ENCODE measurements at regions not wholly inside any gene's neighbourhood (a gene's known extent, or its start where the extent isn't known, plus 50 kb on each side); places are given as distances from the start of the nearest gene placed in this dataset.

- Histone ChIP-seq H3K4me1 (ENCODE audit: control insufficient read depth in 1 of 2, insufficient read depth in 2 of 2, low read length in 2 of 2) (no peaks in the 10 kb centered on the region), H3K9me3 (ENCODE audit: control insufficient read depth in 1 of 2, low read length in 2 of 2) (no peaks in the 10 kb centered on the region), H3K27me3 (ENCODE audit: control insufficient read depth in 1 of 2, insufficient read depth in 2 of 2, low read length in 2 of 2) (no peaks in the 10 kb centered on the region), H3K36me3 (ENCODE audit: control insufficient read depth in 1 of 2, insufficient read depth in 2 of 2, low read length in 2 of 2) (no peaks in the 10 kb centered on the region), H3K9ac (ENCODE audit: low read depth in 1 of 2, low read length in 2 of 2) (no peak overlapping the region), H3K27ac (ENCODE audit: low read depth, low read length) (no peak overlapping the region), H3K4me3 (ENCODE audit: low read depth in 1 of 2, low read length in 2 of 2) (no peak overlapping the region)
These were observed 125.4 kb upstream of the PLEKHA5 start for GRCh38 chr12:19003987-19004619.

GRCh38 chr12:19005257-19005801 is 124.2 kb upstream of the PLEKHA5 start:
- no peak overlapping the region for H3K4me3 ChIP-seq (ENCODE audit: low read depth in 1 of 2, low read length in 2 of 2)
- peaks cover under 1 to 11% of the 10 kb centered on the region in 2 donors for H3K4me1 ChIP-seq (ENCODE audit: control insufficient read depth in 1 of 2, insufficient read depth in 2 of 2, low read length in 2 of 2)
- H3K9ac ChIP-seq (ENCODE audit: low read depth in 1 of 2, low read length in 2 of 2): no peak overlapping the region
- no peaks in the 10 kb centered on the region for H3K9me3 ChIP-seq (ENCODE audit: control insufficient read depth in 1 of 2, low read length in 2 of 2)
- no peaks in the 10 kb centered on the region for H3K27me3 ChIP-seq (ENCODE audit: control insufficient read depth in 1 of 2, insufficient read depth in 2 of 2, low read length in 2 of 2)
- H3K36me3 ChIP-seq (ENCODE audit: control insufficient read depth in 1 of 2, insufficient read depth in 2 of 2, low read length in 2 of 2): no peaks in the 10 kb centered on the region
- H3K27ac ChIP-seq (ENCODE audit: low read depth, low read length): no peak overlapping the region

DNA sequence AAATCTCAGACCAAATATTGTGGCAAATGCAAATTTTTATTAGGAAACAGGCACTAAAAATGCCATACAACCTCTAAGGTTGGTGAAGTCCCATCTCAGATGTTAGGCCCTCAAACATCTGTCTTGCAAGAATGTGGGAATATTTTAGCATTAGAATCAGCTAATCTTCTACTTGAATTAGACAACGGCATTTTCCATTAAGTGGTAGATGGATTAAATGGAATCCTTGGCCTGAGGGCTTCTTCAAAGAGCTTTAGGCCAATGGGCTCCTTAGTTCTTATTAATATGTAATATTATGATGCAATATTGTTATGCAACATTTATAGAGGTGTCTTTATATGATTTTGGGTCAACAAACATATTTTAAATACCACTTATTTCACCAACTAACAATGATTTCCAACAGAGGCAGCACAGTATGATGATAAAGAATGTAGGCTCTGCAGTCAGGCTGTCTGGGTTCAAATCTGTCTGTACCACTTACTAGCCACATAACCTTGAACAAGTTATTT is 122.9 kb upstream of the PLEKHA5 start:
- H3K27me3 ChIP-seq (ENCODE audit: control insufficient read depth in 1 of 2, insufficient read depth in 2 of 2, low read length in 2 of 2): no peaks in the 10 kb centered on the region
- H3K9ac ChIP-seq (ENCODE audit: low read depth in 1 of 2, low read length in 2 of 2): no peak overlapping the region
- H3K4me1 ChIP-seq (ENCODE audit: control insufficient read depth in 1 of 2, insufficient read depth in 2 of 2, low read length in 2 of 2): peaks cover 4 to 13% of the 10 kb centered on the region in 2 donors
- no peak overlapping the region for H3K27ac ChIP-seq (ENCODE audit: low read depth, low read length)
- no peak overlapping the region for H3K4me3 ChIP-seq (ENCODE audit: low read depth in 1 of 2, low read length in 2 of 2)
- H3K36me3 ChIP-seq (ENCODE audit: control insufficient read depth in 1 of 2, insufficient read depth in 2 of 2, low read length in 2 of 2): no peaks in the 10 kb centered on the region
- H3K9me3 ChIP-seq (ENCODE audit: control insufficient read depth in 1 of 2, low read length in 2 of 2): no peaks in the 10 kb centered on the region

GRCh38 chr12:19008102-19008501 is 121.4 kb upstream of the PLEKHA5 start:
- Histone ChIP-seq H3K36me3 (ENCODE audit: control insufficient read depth in 1 of 2, insufficient read depth in 2 of 2, low read length in 2 of 2) (no peaks in the 10 kb centered on the region), H3K27me3 (ENCODE audit: control insufficient read depth in 1 of 2, insufficient read depth in 2 of 2, low read length in 2 of 2) (no peaks in the 10 kb centered on the region), H3K9ac (ENCODE audit: low read depth in 1 of 2, low read length in 2 of 2) (no peak overlapping the region), H3K4me3 (ENCODE audit: low read depth in 1 of 2, low read length in 2 of 2) (no peak overlapping the region), H3K27ac (ENCODE audit: low read depth, low read length) (no peak overlapping the region), H3K4me1 (ENCODE audit: control insufficient read depth in 1 of 2, insufficient read depth in 2 of 2, low read length in 2 of 2) (peaks cover 7 to 17% of the 10 kb centered on the region in 2 donors), H3K9me3 (ENCODE audit: control insufficient read depth in 1 of 2, low read length in 2 of 2) (no peaks in the 10 kb centered on the region)

DNA sequence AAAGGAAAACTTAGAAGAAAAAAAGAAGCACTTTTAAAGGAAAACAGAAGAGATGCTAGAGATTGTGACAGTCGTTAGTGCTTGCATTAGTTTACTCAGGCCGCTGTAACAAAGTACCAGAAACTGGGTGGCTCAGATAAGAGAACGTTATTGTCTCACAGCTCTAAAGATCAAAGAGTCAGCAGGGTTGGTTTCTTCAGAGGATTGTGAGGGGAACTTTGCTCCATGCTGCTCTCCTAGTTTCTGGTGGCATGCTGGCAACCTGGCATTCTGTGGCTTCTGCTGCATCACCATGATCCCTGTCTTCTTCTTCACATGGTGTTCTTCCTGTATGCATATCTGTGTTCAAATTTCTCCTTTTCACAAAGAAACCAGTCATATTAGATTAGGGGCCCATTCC is 119.4 kb upstream of the PLEKHA5 start:
- H3K4me3 ChIP-seq (ENCODE audit: low read depth in 1 of 2, low read length in 2 of 2): no peak overlapping the region
- H3K4me1 ChIP-seq (ENCODE audit: control insufficient read depth in 1 of 2, insufficient read depth in 2 of 2, low read length in 2 of 2): peaks cover 7 to 17% of the 10 kb centered on the region in 2 donors
- no peak overlapping the region for H3K27ac ChIP-seq (ENCODE audit: low read depth, low read length)
- no peak overlapping the region for H3K9ac ChIP-seq (ENCODE audit: low read depth in 1 of 2, low read length in 2 of 2)
- no peaks in the 10 kb centered on the region for H3K36me3 ChIP-seq (ENCODE audit: control insufficient read depth in 1 of 2, insufficient read depth in 2 of 2, low read length in 2 of 2)
- H3K27me3 ChIP-seq (ENCODE audit: control insufficient read depth in 1 of 2, insufficient read depth in 2 of 2, low read length in 2 of 2): no peaks in the 10 kb centered on the region
- no peaks in the 10 kb centered on the region for H3K9me3 ChIP-seq (ENCODE audit: control insufficient read depth in 1 of 2, low read length in 2 of 2)

- H3K27me3 ChIP-seq (ENCODE audit: control insufficient read depth in 1 of 2, insufficient read depth in 2 of 2, low read length in 2 of 2): no peaks in the 10 kb centered on the region
- H3K4me1 ChIP-seq (ENCODE audit: control insufficient read depth in 1 of 2, insufficient read depth in 2 of 2, low read length in 2 of 2): peaks cover 7 to 17% of the 10 kb centered on the region in 2 donors
- H3K9me3 ChIP-seq (ENCODE audit: control insufficient read depth in 1 of 2, low read length in 2 of 2): no peaks in the 10 kb centered on the region
- H3K27ac ChIP-seq (ENCODE audit: low read depth, low read length): no peak overlapping the region
- H3K9ac ChIP-seq (ENCODE audit: low read depth in 1 of 2, low read length in 2 of 2): no peak overlapping the region
- H3K4me3 ChIP-seq (ENCODE audit: low read depth in 1 of 2, low read length in 2 of 2): no peak overlapping the region
- H3K36me3 ChIP-seq (ENCODE audit: control insufficient read depth in 1 of 2, insufficient read depth in 2 of 2, low read length in 2 of 2): no peaks in the 10 kb centered on the region
These were observed 118.8 kb upstream of the PLEKHA5 start for GRCh38 chr12:19010726-19011125.

- no peak overlapping the region for H3K27ac ChIP-seq (ENCODE audit: low read depth, low read length)
- H3K36me3 ChIP-seq (ENCODE audit: control insufficient read depth in 1 of 2, insufficient read depth in 2 of 2, low read length in 2 of 2): no peaks in the 10 kb centered on the region
- no peaks in the 10 kb centered on the region for H3K27me3 ChIP-seq (ENCODE audit: control insufficient read depth in 1 of 2, insufficient read depth in 2 of 2, low read length in 2 of 2)
- no peaks in the 10 kb centered on the region for H3K9me3 ChIP-seq (ENCODE audit: control insufficient read depth in 1 of 2, low read length in 2 of 2)
- H3K9ac ChIP-seq (ENCODE audit: low read depth in 1 of 2, low read length in 2 of 2): no peak overlapping the region
- H3K4me1 ChIP-seq (ENCODE audit: control insufficient read depth in 1 of 2, insufficient read depth in 2 of 2, low read length in 2 of 2): peaks cover 7 to 17% of the 10 kb centered on the region in 2 donors
- H3K4me3 ChIP-seq (ENCODE audit: low read depth in 1 of 2, low read length in 2 of 2): no peak overlapping the region
These were observed 116.6 kb upstream of the PLEKHA5 start for GRCh38 chr12:19012965-19013364.

- Histone ChIP-seq H3K36me3 (ENCODE audit: control insufficient read depth in 1 of 2, insufficient read depth in 2 of 2, low read length in 2 of 2) (no peaks in the 10 kb centered on the region), H3K9me3 (ENCODE audit: control insufficient read depth in 1 of 2, low read length in 2 of 2) (no peaks in the 10 kb centered on the region), H3K4me1 (ENCODE audit: control insufficient read depth in 1 of 2, insufficient read depth in 2 of 2, low read length in 2 of 2) (peaks cover 7 to 16% of the 10 kb centered on the region in 2 donors), H3K27me3 (ENCODE audit: control insufficient read depth in 1 of 2, insufficient read depth in 2 of 2, low read length in 2 of 2) (no peaks in the 10 kb centered on the region), H3K4me3 (ENCODE audit: low read depth in 1 of 2, low read length in 2 of 2) (no peak overlapping the region), H3K27ac (ENCODE audit: low read depth, low read length) (no peak overlapping the region), H3K9ac (ENCODE audit: low read depth in 1 of 2, low read length in 2 of 2) (no peak overlapping the region)
These were observed 115.3 kb upstream of the PLEKHA5 start for GRCh38 chr12:19014240-19014639.

DNA sequence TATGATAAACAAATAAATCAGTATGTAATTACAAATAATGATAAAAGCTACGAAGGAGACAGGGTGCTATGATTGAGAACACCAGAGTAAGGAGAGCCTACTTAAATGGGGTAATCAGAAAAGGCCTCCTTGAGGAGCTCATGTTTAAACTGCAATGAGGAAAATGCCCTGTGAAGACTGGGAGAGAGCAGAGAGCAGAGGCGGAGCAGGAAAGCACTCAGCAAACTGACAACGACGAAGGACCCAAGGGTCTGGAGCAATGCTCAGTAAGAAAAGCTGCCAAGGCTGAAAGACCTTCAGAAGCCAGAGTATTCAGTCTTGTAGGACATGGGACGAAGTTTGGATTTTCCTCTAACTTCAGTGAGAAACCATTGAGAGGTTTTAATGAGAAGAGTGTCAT is 114.2 kb upstream of the PLEKHA5 start:
- H3K4me3 ChIP-seq (ENCODE audit: low read depth in 1 of 2, low read length in 2 of 2): no peak overlapping the region
- H3K9ac ChIP-seq (ENCODE audit: low read depth in 1 of 2, low read length in 2 of 2): no peak overlapping the region
- no peaks in the 10 kb centered on the region for H3K27me3 ChIP-seq (ENCODE audit: control insufficient read depth in 1 of 2, insufficient read depth in 2 of 2, low read length in 2 of 2)

GRCh38 chr12:19018302-19018970 is 111.1 kb upstream of the PLEKHA5 start:
- no peaks in the 10 kb centered on the region for H3K9me3 ChIP-seq (ENCODE audit: control insufficient read depth in 1 of 2, low read length in 2 of 2)
- peaks cover 4 to 8% of the 10 kb centered on the region in 2 donors for H3K4me1 ChIP-seq (ENCODE audit: control insufficient read depth in 1 of 2, insufficient read depth in 2 of 2, low read length in 2 of 2)
- no peak overlapping the region for H3K4me3 ChIP-seq (ENCODE audit: low read depth in 1 of 2, low read length in 2 of 2)
- no peaks in the 10 kb centered on the region for H3K36me3 ChIP-seq (ENCODE audit: control insufficient read depth in 1 of 2, insufficient read depth in 2 of 2, low read length in 2 of 2)
- no peak overlapping the region for H3K9ac ChIP-seq (ENCODE audit: low read depth in 1 of 2, low read length in 2 of 2)
- H3K27ac ChIP-seq (ENCODE audit: low read depth, low read length): no peak overlapping the region
- no peaks in the 10 kb centered on the region for H3K27me3 ChIP-seq (ENCODE audit: control insufficient read depth in 1 of 2, insufficient read depth in 2 of 2, low read length in 2 of 2)

More for the DNA sequence above, 114.2 kb upstream of the PLEKHA5 start:
- H3K27ac ChIP-seq (ENCODE audit: low read depth, low read length): no peak overlapping the region
- peaks cover 6 to 7% of the 10 kb centered on the region in 2 donors for H3K4me1 ChIP-seq (ENCODE audit: control insufficient read depth in 1 of 2, insufficient read depth in 2 of 2, low read length in 2 of 2)
- H3K9me3 ChIP-seq (ENCODE audit: control insufficient read depth in 1 of 2, low read length in 2 of 2): no peaks in the 10 kb centered on the region
- H3K36me3 ChIP-seq (ENCODE audit: control insufficient read depth in 1 of 2, insufficient read depth in 2 of 2, low read length in 2 of 2): no peaks in the 10 kb centered on the region

Measured in duodenal mucosa (tissue), 2 donors.